Neural cell (in vitro differentiated cells): ENCODE measurements at regions not wholly inside any gene's neighbourhood (a gene's known extent, or its start where the extent isn't known, plus 50 kb on each side); places are given as distances from the start of the nearest gene placed in this dataset.

Experiments
- H2AFZ ChIP-seq: fragments of 200-600, 300-800 bp; sonication (generic), shearing (Covaris generic); 2 replicates; pipeline ENCODE4 v1.6.0; 2014; ENCODE audit warnings: low read depth, mild to moderate bottlenecking, antibody characterized with exemption, low read length, moderate library complexity
- H3F3A ChIP-seq: fragments of 200-600 bp; shearing (Covaris generic); 2 replicates; pipeline ENCODE4 v1.6.1; 2016; ENCODE audit warnings: mild to moderate bottlenecking, moderate library complexity, mixed read lengths, antibody characterized with exemption, low read length; ENCODE audit not compliant: insufficient read depth, poor library complexity, severe bottlenecking
- H3K27ac ChIP-seq: fragments of 200-600, 300-800 bp; sonication (generic), shearing (Covaris generic); 2 replicates; pipeline ENCODE4 v1.5.1; 2014; ENCODE audit warnings: mild to moderate bottlenecking, low read length, moderate library complexity
- H3K27me3 ChIP-seq: fragments of 300-800, 200-600 bp; sonication (generic), shearing (Covaris generic); 2 replicates; pipeline ENCODE4 v1.6.0; 2014; ENCODE audit warnings: mild to moderate bottlenecking, low read depth, low read length, moderate library complexity; ENCODE audit not compliant: insufficient read depth
- H3K36me3 ChIP-seq: fragments of 300-800, 200-600 bp; sonication (generic), shearing (Covaris generic); 2 replicates; pipeline ENCODE4 v1.5.1; 2014; ENCODE audit warnings: mild to moderate bottlenecking, antibody characterized with exemption, low read length, moderate library complexity; ENCODE audit not compliant: insufficient read depth
- H3K4me2 ChIP-seq: fragments of 300-800, 200-600 bp; sonication (generic), shearing (Covaris generic); 2 replicates; pipeline ENCODE4 v1.6.0; 2014; ENCODE audit warnings: mild to moderate bottlenecking, low read length
- H3K4me3 ChIP-seq: fragments of 300-800, 200-600 bp; sonication (generic), shearing (Covaris generic); 2 replicates; pipeline ENCODE4 v1.5.1; 2014; ENCODE audit warnings: mild to moderate bottlenecking, low read length, moderate library complexity
- H3K79me2 ChIP-seq: fragments of 200-600 bp; shearing (Covaris generic); replicated peaks from 2 replicates; pipeline ENCODE4 v1.6.0; 2014; ENCODE audit warnings: mild to moderate bottlenecking, low read length, moderate library complexity; ENCODE audit not compliant: insufficient read depth
- H3K9ac ChIP-seq: fragments of 300-800, 200-600 bp; sonication (generic), shearing (Covaris generic); 2 replicates; pipeline ENCODE4 v1.6.1; 2016; ENCODE audit warnings: mild to moderate bottlenecking, low read length, mixed read lengths
- H3K9me2 ChIP-seq: fragments of 200-600 bp; shearing (Covaris generic); 2 replicates; pipeline ENCODE4 v1.6.1; 2016; ENCODE audit warnings: mild to moderate bottlenecking, low read length, mixed read lengths; ENCODE audit not compliant: insufficient read depth
- H3K9me3 ChIP-seq: fragments of 200-600, 300-800 bp; sonication (generic), shearing (Covaris generic); 2 replicates; pipeline ENCODE4 v1.6.1; 2016; ENCODE audit warnings: mild to moderate bottlenecking, mixed run types, low read length, moderate library complexity, mixed read lengths
- H4K20me1 ChIP-seq: fragments of 200-600 bp; shearing (Covaris generic); 2 replicates; pipeline ENCODE4 v1.6.1; 2016; ENCODE audit warnings: mild to moderate bottlenecking, mixed run types; ENCODE audit not compliant: insufficient read depth
- CTCF ChIP-seq: fragments of 450-650 bp; IDR thresholded peaks from 2 replicates; pipeline ENCODE4 v1.5.1; 2014; ENCODE audit warnings: antibody characterized with exemption, mild to moderate bottlenecking, moderate library complexity; ENCODE audit not compliant: poor library complexity, severe bottlenecking
- EP300 ChIP-seq: fragments of 450-650 bp; conservative IDR thresholded peaks from 2 replicates; pipeline ENCODE4 v1.6.1; 2014; ENCODE audit warnings: antibody characterized with exemption, mild to moderate bottlenecking, moderate library complexity; ENCODE audit not compliant: poor library complexity, severe bottlenecking
- EZH2 ChIP-seq: fragments of 200-600, 300-800 bp; shearing (Covaris generic), sonication (generic); IDR thresholded peaks from 2 replicates; pipeline ENCODE4 v1.6.1; 2014; ENCODE audit warnings: antibody characterized with exemption, low read length, borderline replicate concordance, mild to moderate bottlenecking; ENCODE audit not compliant: insufficient read depth, poor library complexity, severe bottlenecking
- MXI1 ChIP-seq: fragments of 450-650 bp; conservative IDR thresholded peaks from 2 replicates; pipeline ENCODE4 v1.6.1; 2014; ENCODE audit warnings: antibody characterized with exemption, mild to moderate bottlenecking; ENCODE audit not compliant: poor library complexity, severe bottlenecking
- POLR2AphosphoS5 ChIP-seq: IDR thresholded peaks from 2 replicates; pipeline ENCODE4 v1.6.1; 2012
- RAD21 ChIP-seq: fragments of 450-650 bp; conservative IDR thresholded peaks from 2 replicates; pipeline ENCODE4 v1.6.1; 2014; ENCODE audit warnings: antibody characterized with exemption, mild to moderate bottlenecking, moderate library complexity
- REST ChIP-seq: IDR thresholded peaks from 2 replicates; pipeline ENCODE4 v1.6.1; 2012; ENCODE audit warnings: borderline replicate concordance
- SMC3 ChIP-seq: fragments of 450-650 bp; conservative IDR thresholded peaks from 2 replicates; pipeline ENCODE4 v1.6.1; 2014; ENCODE audit warnings: antibody characterized with exemption, mild to moderate bottlenecking, moderate library complexity; ENCODE audit not compliant: poor library complexity
- TAF1 ChIP-seq: IDR thresholded peaks from 2 replicates; pipeline ENCODE4 v1.6.1; 2012; ENCODE audit warnings: low read depth

- no peak for TF ChIP-seq MXI1
- TF ChIP-seq RAD21: no peak
- TF ChIP-seq POLR2AphosphoS5: no peak
- no peak for TF ChIP-seq TAF1
- no peak for TF ChIP-seq EP300
- TF ChIP-seq EZH2: no peak
- no peak for TF ChIP-seq CTCF
- TF ChIP-seq REST: no peak
- TF ChIP-seq SMC3: no peak
- H3K9me2 ChIP-seq: no peaks in the 10 kb centered on the region
- H4K20me1 ChIP-seq: no peaks in the 10 kb centered on the region
- no peaks in the 10 kb centered on the region for H3F3A ChIP-seq
- H3K4me2 ChIP-seq: no peak overlapping the region
- no peaks in the 10 kb centered on the region for H3K9me3 ChIP-seq
- no peak overlapping the region for H3K9ac ChIP-seq
- no peak overlapping the region for H2AFZ ChIP-seq
- no peaks in the 10 kb centered on the region for H3K27me3 ChIP-seq
- no peak overlapping the region for H3K27ac ChIP-seq
- H3K4me3 ChIP-seq: no peak overlapping the region
- no peaks in the 10 kb centered on the region for H3K36me3 ChIP-seq
- no peaks in the 10 kb centered on the region for H3K79me2 ChIP-seq
Measured at GRCh38 chr12:19834592-19834991, 395.3 kb downstream of the AEBP2 start.

GRCh38 chr12:19836056-19836455 lies 396.8 kb downstream of the AEBP2 start:
- H3K27me3 ChIP-seq: no peaks in the 10 kb centered on the region
- no peaks in the 10 kb centered on the region for H3K36me3 ChIP-seq
- TF ChIP-seq RAD21: no peak
- TF ChIP-seq POLR2AphosphoS5: no peak
- TF ChIP-seq CTCF: no peak
- TF ChIP-seq EP300: no peak
- TF ChIP-seq SMC3: no peak
- no peak for TF ChIP-seq MXI1
- no peak for TF ChIP-seq TAF1
- no peak for TF ChIP-seq REST
- TF ChIP-seq EZH2: no peak

More at GRCh38 chr12:19836056-19836455, 396.8 kb downstream of the AEBP2 start:
- no peaks in the 10 kb centered on the region for H4K20me1 ChIP-seq
- H3K9ac ChIP-seq: no peak overlapping the region
- H2AFZ ChIP-seq: no peak overlapping the region
- H3K79me2 ChIP-seq: no peaks in the 10 kb centered on the region
- H3K9me3 ChIP-seq: no peaks in the 10 kb centered on the region
- no peak overlapping the region for H3K4me2 ChIP-seq
- no peaks in the 10 kb centered on the region for H3K9me2 ChIP-seq
- no peak overlapping the region for H3K4me3 ChIP-seq
- H3K27ac ChIP-seq: no peak overlapping the region
- no peaks in the 10 kb centered on the region for H3F3A ChIP-seq
